HG02970 (cell line): ENCODE measurements at regions not wholly inside any gene's neighbourhood (a gene's known extent, or its start where the extent isn't known, plus 50 kb on each side); places are given as distances from the start of the nearest gene placed in this dataset.

Experiments used
- ATAC-seq: cut with Tn5 transposase; IDR thresholded peaks from one replicate; pipeline ENCODE4 v1.9.1; 2021; ENCODE audit warnings: mild to moderate bottlenecking, moderate library complexity, moderate number of reproducible peaks; ENCODE audit not compliant: unreplicated experiment, low FRiP score

- ATAC-seq = no peak
These were observed 344.0 kb upstream of the FAT3 start for GRCh38 chr11:91880660-91881059.

- ATAC-seq = no peak
These were observed 347.9 kb upstream of the FAT3 start for GRCh38 chr11:91876746-91877145.

GRCh38 chr11:91872243-91872642, 352.4 kb upstream of the FAT3 start:
- ATAC-seq = no peak

- no peak for ATAC-seq
These were observed 352.8 kb upstream of the FAT3 start for GRCh38 chr11:91871791-91872190.

GRCh38 chr11:91871048-91871447, 353.6 kb upstream of the FAT3 start:
- ATAC-seq = no peak

GRCh38 chr11:91869686-91870085, 354.9 kb upstream of the FAT3 start:
- no peak for ATAC-seq

GRCh38 chr11:91866642-91867041, 358.0 kb upstream of the FAT3 start:
- no peak for ATAC-seq

GRCh38 chr11:91860661-91861060, 364.0 kb upstream of the FAT3 start:
- no peak for ATAC-seq

GRCh38 chr11:91859666-91860065, 365.0 kb upstream of the FAT3 start:
- ATAC-seq = no peak

- ATAC-seq = no peak
These were observed 367.4 kb upstream of the FAT3 start for GRCh38 chr11:91857179-91857578.

- ATAC-seq = no peak
These were observed 369.8 kb upstream of the FAT3 start for GRCh38 chr11:91854780-91855179.

- ATAC-seq = no peak
These were observed 370.4 kb upstream of the FAT3 start for GRCh38 chr11:91854171-91854570.

GRCh38 chr11:91851908-91852307, 372.7 kb upstream of the FAT3 start:
- no peak for ATAC-seq

- no peak for ATAC-seq
These were observed 373.9 kb upstream of the FAT3 start for GRCh38 chr11:91850533-91851275.

- ATAC-seq = no peak
These were observed 374.6 kb upstream of the FAT3 start for GRCh38 chr11:91850021-91850420.

GRCh38 chr11:91846649-91847048, 378.0 kb upstream of the FAT3 start:
- no peak for ATAC-seq

GRCh38 chr11:91846002-91846401, 378.6 kb upstream of the FAT3 start:
- ATAC-seq = no peak

- no peak for ATAC-seq
These were observed 383.9 kb upstream of the FAT3 start for GRCh38 chr11:91840640-91841240.

- ATAC-seq = no peak
These were observed 386.9 kb upstream of the FAT3 start for GRCh38 chr11:91837411-91838330.

- ATAC-seq = no peak
These were observed 389.5 kb upstream of the FAT3 start for GRCh38 chr11:91835051-91835560.

- no peak for ATAC-seq
These were observed 395.7 kb upstream of the FAT3 start for GRCh38 chr11:91828901-91829300.
